SU-DHL-6 (cell line): ENCODE measurements at regions not wholly inside any gene's neighbourhood (a gene's known extent, or its start where the extent isn't known, plus 50 kb on each side); places are given as distances from the start of the nearest gene placed in this dataset.

ENCODE experiments used
- H2AFZ ChIP-seq: fragments of 200-600 bp; sonication (generic); 2 replicates; pipeline ENCODE4 v1.6.1; 2014; ENCODE audit warnings: low read depth, mild to moderate bottlenecking, moderate library complexity, mixed read lengths, antibody characterized with exemption, low read length; ENCODE audit not compliant: severe bottlenecking
- H3F3A ChIP-seq: fragments of 200-600 bp; shearing (Covaris generic); 2 replicates; pipeline ENCODE4 v1.6.0; 2016; ENCODE audit warnings: antibody characterized with exemption, mild to moderate bottlenecking; ENCODE audit not compliant: insufficient read depth
- H3K27ac ChIP-seq: fragments of 200-600 bp; sonication (generic); 2 replicates; pipeline ENCODE4 v1.5.1; 2016; ENCODE audit warnings: low read depth, mild to moderate bottlenecking, low read length, moderate library complexity, mixed read lengths
- H3K27me3 ChIP-seq: fragments of 200-600 bp; sonication (generic), shearing (Covaris generic); 2 replicates; pipeline ENCODE4 v1.6.0; 2014; ENCODE audit warnings: mild to moderate bottlenecking, low read length
- H3K36me3 ChIP-seq: fragments of 200-600 bp; sonication (generic); 2 replicates; pipeline ENCODE4 v1.6.1; 2014; ENCODE audit warnings: mild to moderate bottlenecking, low read length, mixed read lengths
- H3K4me2 ChIP-seq: fragments of 300-600, 200-600 bp; shearing (Covaris generic), sonication (generic); 2 replicates; pipeline ENCODE4 v1.6.0; 2014; ENCODE audit warnings: low read length, low read depth, mild to moderate bottlenecking; ENCODE audit not compliant: poor library complexity, severe bottlenecking
- H3K4me3 ChIP-seq: fragments of 200-600 bp; sonication (generic); 2 replicates; pipeline ENCODE4 v1.5.1; 2014; ENCODE audit warnings: antibody characterized with exemption, low read length, mild to moderate bottlenecking, mixed read lengths; ENCODE audit not compliant: insufficient read depth, poor library complexity, severe bottlenecking
- H3K79me2 ChIP-seq: fragments of 200-600 bp; sonication (generic); 2 replicates; pipeline ENCODE4 v1.6.1; 2014; ENCODE audit warnings: mild to moderate bottlenecking, low read length, moderate library complexity; ENCODE audit not compliant: insufficient read depth
- H3K9ac ChIP-seq: fragments of 200-600 bp; sonication (generic); 2 replicates; pipeline ENCODE4 v1.7.0; 2014; ENCODE audit warnings: mild to moderate bottlenecking, low read length
- H3K9me2 ChIP-seq: fragments of 200-600 bp; sonication (generic); replicated peaks from 2 replicates; pipeline ENCODE4 v1.6.1; 2014; ENCODE audit warnings: low read length; ENCODE audit not compliant: insufficient read depth
- H3K9me3 ChIP-seq: fragments of 200-600 bp; sonication (generic); 2 replicates; pipeline ENCODE4 v1.6.1; 2014; ENCODE audit warnings: low read length, mixed read lengths; ENCODE audit not compliant: insufficient read depth
- H4K20me1 ChIP-seq: fragments of 200-600 bp; sonication (generic); 2 replicates; pipeline ENCODE4 v1.6.1; 2014; ENCODE audit warnings: low read depth, mild to moderate bottlenecking, antibody characterized with exemption, low read length, moderate library complexity, mixed read lengths
- CTCF ChIP-seq: fragments of 200-600 bp; sonication (generic); IDR thresholded peaks from one replicate; pipeline ENCODE4 v1.5.1; 2017; ENCODE audit warnings: antibody characterized with exemption, mild to moderate bottlenecking, low read length, moderate library complexity; ENCODE audit not compliant: insufficient read depth, poor library complexity, severe bottlenecking
- EZH2phosphoT487 ChIP-seq: fragments of 200-600 bp; sonication (generic), shearing (Covaris generic); conservative IDR thresholded peaks from 2 replicates; pipeline ENCODE4 v1.6.1; 2018; ENCODE audit warnings: mild to moderate bottlenecking, antibody characterized with exemption, low read length, moderate library complexity, mixed read lengths

- Histone ChIP-seq H3K27ac (no peak overlapping the region), H3K4me3 (no peak overlapping the region), H3K36me3 (no peaks in the 10 kb centered on the region), H3K9ac (no peak overlapping the region), H3K9me3 (no peaks in the 10 kb centered on the region), H3K79me2 (no peaks in the 10 kb centered on the region), H3K9me2 (no peaks in the 10 kb centered on the region), H3K4me2 (no peak overlapping the region), H3F3A (no peaks in the 10 kb centered on the region), H3K27me3 (no peaks in the 10 kb centered on the region), H2AFZ (no peak overlapping the region), H4K20me1 (no peaks in the 10 kb centered on the region)
- TF ChIP-seq CTCF (no peak), EZH2phosphoT487 (no peak)
These were observed 140.4 kb upstream of the CDH6 start for GRCh38 chr5:31052937-31053658.

GRCh38 chr5:31051316-31051715, 142.2 kb upstream of the CDH6 start:
- no peaks in the 10 kb centered on the region for H3K36me3 ChIP-seq
- H3K27me3 ChIP-seq: no peaks in the 10 kb centered on the region
- no peaks in the 10 kb centered on the region for H3F3A ChIP-seq
- no peaks in the 10 kb centered on the region for H3K79me2 ChIP-seq
- no peak overlapping the region for H3K4me3 ChIP-seq
- no peaks in the 10 kb centered on the region for H3K9me3 ChIP-seq
- TF ChIP-seq CTCF: no peak
- no peak for TF ChIP-seq EZH2phosphoT487
- H3K9ac ChIP-seq: no peak overlapping the region
- H3K9me2 ChIP-seq: no peaks in the 10 kb centered on the region
- no peak overlapping the region for H2AFZ ChIP-seq
- H3K27ac ChIP-seq: no peak overlapping the region
- H3K4me2 ChIP-seq: no peak overlapping the region
- no peaks in the 10 kb centered on the region for H4K20me1 ChIP-seq

- H3K9me3 ChIP-seq: no peaks in the 10 kb centered on the region
- no peaks in the 10 kb centered on the region for H3K36me3 ChIP-seq
- no peak overlapping the region for H3K27ac ChIP-seq
- no peak overlapping the region for H3K4me2 ChIP-seq
- no peak overlapping the region for H2AFZ ChIP-seq
- no peak overlapping the region for H3K4me3 ChIP-seq
- H3K79me2 ChIP-seq: no peaks in the 10 kb centered on the region
- TF ChIP-seq CTCF (no peak), EZH2phosphoT487 (no peak)
- H4K20me1 ChIP-seq: no peaks in the 10 kb centered on the region
- no peaks in the 10 kb centered on the region for H3K27me3 ChIP-seq
- H3K9ac ChIP-seq: no peak overlapping the region
- H3K9me2 ChIP-seq: no peaks in the 10 kb centered on the region
- no peaks in the 10 kb centered on the region for H3F3A ChIP-seq
These were observed 143.4 kb upstream of the CDH6 start for GRCh38 chr5:31049936-31050704.
